OCI-LY1 (cell line): ENCODE measurements at regions not wholly inside any gene's neighbourhood (a gene's known extent, or its start where the extent isn't known, plus 50 kb on each side); places are given as distances from the start of the nearest gene placed in this dataset.

ENCODE experiments used
- CTCF ChIP-seq: fragments of 200-600 bp; sonication (generic), shearing (Covaris generic); IDR thresholded peaks from 2 replicates; pipeline ENCODE4 v1.5.1; 2017; ENCODE audit warnings: mild to moderate bottlenecking, antibody characterized with exemption, low read length, moderate library complexity, mixed read lengths
- EZH2 ChIP-seq: fragments of 200-600 bp; sonication (generic), shearing (Covaris generic); IDR thresholded peaks from 2 replicates; pipeline ENCODE4 v1.8.0; 2017; ENCODE audit warnings: borderline replicate concordance, mixed run types, mild to moderate bottlenecking, antibody characterized with exemption, low read length, moderate library complexity, mixed read lengths

GRCh38 chr10:90306187-90306586 is 551.7 kb downstream of the HTR7 start:
- TF ChIP-seq CTCF: no peak
- no peak for TF ChIP-seq EZH2
